ENCODE measurements at regions not wholly inside any gene's neighbourhood (a gene's known extent, or its start where the extent isn't known, plus 50 kb on each side); places are given as distances from the start of the nearest gene placed in this dataset.

DNA sequence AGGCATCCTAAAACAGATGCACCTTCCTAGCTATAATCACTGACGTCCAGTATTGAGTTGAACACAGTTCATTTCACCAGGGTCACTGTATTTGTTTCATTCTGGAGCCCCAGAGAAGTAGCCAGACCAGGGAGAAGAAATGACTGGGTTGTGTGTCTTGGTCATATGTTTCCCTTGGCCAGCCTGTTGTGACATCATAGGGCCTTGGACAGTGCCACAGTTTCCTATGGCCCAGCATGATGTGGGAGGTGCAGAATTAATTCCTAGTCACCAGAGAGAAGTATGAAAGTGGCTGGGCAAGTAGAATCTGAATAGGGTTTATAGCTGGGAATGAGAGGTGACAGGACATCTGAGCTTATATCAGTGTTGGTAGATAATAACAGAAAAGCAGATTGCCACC, 84.0 kb upstream of the ZBED5 start:
- no peak for TF ChIP-seq HDGF (IDR thresholded peaks at IDR 0.05; ENCODE audit: borderline replicate concordance)
- TF ChIP-seq TARDBP (IDR thresholded peaks at IDR 0.05), result no peak
- no peak for TF ChIP-seq FOXM1 (IDR thresholded peaks at IDR 0.05; ENCODE audit: borderline replicate concordance)
- TF ChIP-seq FOXA1 (IDR thresholded peaks at IDR 0.05), result no peak
- no peak for TF ChIP-seq PKNOX1 (IDR thresholded peaks at IDR 0.05)
- TF ChIP-seq LEF1 (IDR thresholded peaks at IDR 0.05; ENCODE audit: borderline replicate concordance), result no peak
- TF ChIP-seq NFRKB (IDR thresholded peaks at IDR 0.05), result no peak
- no peak for TF ChIP-seq BHLHE40 (IDR thresholded peaks at IDR 0.05; ENCODE audit: borderline replicate concordance)
- TF ChIP-seq ZNF384 (IDR thresholded peaks at IDR 0.05), result no peak
- no peak for TF ChIP-seq SP1 (IDR thresholded peaks at IDR 0.05)
- no peak for TF ChIP-seq SUZ12 (IDR thresholded peaks at IDR 0.05)
- TF ChIP-seq FOXK2 (IDR thresholded peaks at IDR 0.05), result no peak
- TF ChIP-seq CTBP1 (IDR thresholded peaks at IDR 0.05; ENCODE audit: borderline replicate concordance), result no peak
- TF ChIP-seq ELF4 (IDR thresholded peaks at IDR 0.05), result no peak
- TF ChIP-seq ARNT (IDR thresholded peaks at IDR 0.05), result no peak
- no peak for TF ChIP-seq L3MBTL2 (conservative IDR thresholded peaks at IDR 0.05)
- ChIA-PET CTCF (interaction anchor here (0.7 to 3.3 kb wide), 5 partner anchors 8 to 888 kb away, joined by 3 to 18 read pairs (median 4); no protein-coding TSS in a partner anchor), POLR2A (interaction anchor here (1.3 to 2.2 kb wide), 2 partner anchors 8 to 133 kb away, joined by 6 read pairs; partner anchors contain the start of gene EIF4G2)
- DNase-seq (ENCODE audit: extremely low spot score), result no peak

DNA sequence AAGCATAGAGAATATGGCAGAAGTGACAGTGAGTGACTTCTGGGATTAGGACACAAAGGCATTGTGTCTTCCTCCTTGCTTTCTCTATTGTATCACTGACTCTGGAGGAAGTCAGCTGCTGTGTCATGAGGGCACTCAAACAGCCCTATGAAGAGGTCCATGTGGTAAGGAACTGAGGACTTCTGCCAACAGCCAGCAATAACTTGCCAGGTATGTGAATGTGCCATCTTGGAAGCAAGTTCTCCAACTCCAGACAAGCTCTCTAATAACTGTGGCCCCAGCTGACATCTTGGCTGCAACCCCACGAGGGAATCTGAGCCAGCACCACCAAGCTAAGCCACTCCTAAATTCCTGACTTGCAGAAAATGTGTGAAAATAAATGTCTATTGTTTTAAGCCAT, 83.6 kb upstream of the ZBED5 start:
- ChIA-PET POLR2A (interaction anchor here (1.3 to 2.2 kb wide), 2 partner anchors 8 to 133 kb away, joined by 6 read pairs; partner anchors contain the start of gene EIF4G2), CTCF (interaction anchor here (0.7 to 3.3 kb wide), 5 partner anchors 8 to 887 kb away, joined by 3 to 18 read pairs (median 4); no protein-coding TSS in a partner anchor)
- TF ChIP-seq ELF4 (IDR thresholded peaks at IDR 0.05) (no peak), ARNT (IDR thresholded peaks at IDR 0.05) (no peak), FOXM1 (IDR thresholded peaks at IDR 0.05; ENCODE audit: borderline replicate concordance) (no peak), FOXK2 (IDR thresholded peaks at IDR 0.05) (no peak), PKNOX1 (IDR thresholded peaks at IDR 0.05) (no peak), SUZ12 (IDR thresholded peaks at IDR 0.05) (no peak), HDGF (IDR thresholded peaks at IDR 0.05; ENCODE audit: borderline replicate concordance) (no peak), L3MBTL2 (conservative IDR thresholded peaks at IDR 0.05) (no peak), FOXA1 (IDR thresholded peaks at IDR 0.05) (no peak), TARDBP (IDR thresholded peaks at IDR 0.05) (no peak), ZNF384 (IDR thresholded peaks at IDR 0.05) (no peak), SP1 (IDR thresholded peaks at IDR 0.05) (no peak)
- no peak for DNase-seq (ENCODE audit: extremely low spot score)

DNA sequence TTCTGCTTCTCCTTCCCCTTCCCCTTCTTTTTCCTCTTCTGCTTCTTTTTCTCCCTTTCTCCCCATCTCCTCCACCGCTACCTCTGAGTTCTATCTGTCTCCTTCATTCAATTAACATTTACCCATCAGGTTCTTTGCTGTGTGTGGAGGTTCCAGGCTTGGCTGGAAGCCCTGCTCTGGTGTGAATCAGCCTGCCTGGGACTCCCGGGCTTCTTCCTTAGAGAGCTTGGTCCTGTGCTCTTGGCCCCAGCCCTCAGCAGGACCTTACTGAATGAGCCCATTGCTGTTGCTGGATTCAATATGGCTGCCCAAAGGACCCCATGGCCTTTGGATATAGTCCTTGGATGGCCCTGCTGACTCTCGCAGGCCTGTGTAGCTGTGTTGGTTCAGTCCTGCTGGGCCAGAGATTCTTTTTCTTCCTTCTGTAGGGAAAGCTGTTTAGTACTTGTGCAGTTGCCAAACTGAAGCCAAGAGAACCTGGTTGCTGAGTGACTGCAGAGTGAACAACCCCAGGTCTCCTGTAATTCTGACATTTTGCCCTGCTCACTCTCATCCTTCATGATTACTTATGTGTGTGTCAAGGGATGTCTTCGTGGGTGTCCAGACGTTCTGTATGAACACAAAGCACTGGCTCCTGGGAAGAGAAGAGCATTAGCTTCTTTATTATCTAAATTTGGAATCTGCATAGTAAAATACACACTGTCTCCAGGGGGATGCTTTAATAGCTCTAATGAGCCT, 81.0 kb upstream of the ZBED5 start:
- TF ChIP-seq CTBP1 (IDR thresholded peaks at IDR 0.05; ENCODE audit: borderline replicate concordance), result no peak
- no peak for TF ChIP-seq SUZ12 (IDR thresholded peaks at IDR 0.05)
- TF ChIP-seq HDGF (IDR thresholded peaks at IDR 0.05; ENCODE audit: borderline replicate concordance), result no peak
- no peak for TF ChIP-seq FOXM1 (IDR thresholded peaks at IDR 0.05; ENCODE audit: borderline replicate concordance)
- TF ChIP-seq BHLHE40 (IDR thresholded peaks at IDR 0.05; ENCODE audit: borderline replicate concordance), result no peak
- no peak for TF ChIP-seq ELF4 (IDR thresholded peaks at IDR 0.05)
- no peak for TF ChIP-seq FOXK2 (IDR thresholded peaks at IDR 0.05)
- no peak for TF ChIP-seq TARDBP (IDR thresholded peaks at IDR 0.05)
- TF ChIP-seq ZNF384 (IDR thresholded peaks at IDR 0.05), result no peak
- TF ChIP-seq NFRKB (IDR thresholded peaks at IDR 0.05), result no peak
- TF ChIP-seq ARNT (IDR thresholded peaks at IDR 0.05), result no peak
- ChIA-PET CTCF (interaction anchor here (0.6 kb wide), 1 partner anchor 149 kb away, joined by 3 read pairs; no protein-coding TSS in a partner anchor), POLR2A (no interaction called here)
- DNase-seq (ENCODE audit: extremely low spot score), result no peak

DNA sequence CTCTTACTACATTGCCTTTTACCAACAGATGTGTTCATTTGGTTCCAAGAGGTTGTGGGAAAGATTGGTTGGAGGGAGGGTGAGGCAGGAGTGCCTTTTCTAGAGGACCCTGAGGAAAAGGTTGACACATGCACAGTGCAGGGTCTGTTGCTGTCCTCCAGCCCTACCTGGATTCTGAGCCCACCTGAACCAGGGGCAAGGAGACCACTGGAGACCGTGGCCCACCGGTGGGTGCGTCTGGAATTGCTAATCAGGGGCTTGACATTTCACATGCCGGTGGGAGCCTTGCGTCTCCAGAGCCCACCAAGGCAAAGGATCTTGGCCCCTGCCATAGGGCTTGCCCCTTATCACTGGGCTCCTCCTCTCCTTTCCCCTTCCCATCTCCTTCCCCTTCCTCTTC, 80.4 kb upstream of the ZBED5 start:
- CTCF ChIA-PET, result no interaction called here
- DNase-seq (ENCODE audit: extremely low spot score), result no peak
- POLR2A ChIA-PET, result no interaction called here
- no peak for TF ChIP-seq FOXM1 (IDR thresholded peaks at IDR 0.05; ENCODE audit: borderline replicate concordance)
- no peak for TF ChIP-seq PKNOX1 (IDR thresholded peaks at IDR 0.05)
- TF ChIP-seq ELF4 (IDR thresholded peaks at IDR 0.05), result no peak
- TF ChIP-seq SUZ12 (IDR thresholded peaks at IDR 0.05), result no peak
- no peak for TF ChIP-seq HDGF (IDR thresholded peaks at IDR 0.05; ENCODE audit: borderline replicate concordance)
- no peak for TF ChIP-seq CTBP1 (IDR thresholded peaks at IDR 0.05; ENCODE audit: borderline replicate concordance)

GRCh38 chr11:10937385-10937771, 79.5 kb upstream of the ZBED5 start:
- TF ChIP-seq SUZ12 (IDR thresholded peaks at IDR 0.05) (no peak), FOXK2 (IDR thresholded peaks at IDR 0.05) (no peak), ZNF384 (IDR thresholded peaks at IDR 0.05) (no peak), FOXM1 (IDR thresholded peaks at IDR 0.05; ENCODE audit: borderline replicate concordance) (no peak), CTBP1 (IDR thresholded peaks at IDR 0.05; ENCODE audit: borderline replicate concordance) (no peak), TARDBP (IDR thresholded peaks at IDR 0.05) (no peak), ELF4 (IDR thresholded peaks at IDR 0.05) (no peak), SP1 (IDR thresholded peaks at IDR 0.05) (no peak), FOXA1 (IDR thresholded peaks at IDR 0.05) (no peak), PKNOX1 (IDR thresholded peaks at IDR 0.05) (no peak)
- no peak for DNase-seq (ENCODE audit: extremely low spot score)
- ChIA-PET POLR2A (no interaction called here), CTCF (no interaction called here)
